B cell (primary cell): ENCODE measurements at regions not wholly inside any gene's neighbourhood (a gene's known extent, or its start where the extent isn't known, plus 50 kb on each side); places are given as distances from the start of the nearest gene placed in this dataset.

ENCODE experiments used
- ATAC-seq: fragments of 200-7000 bp; cut with Tn5 transposase; one replicate; pipeline ENCODE4 v1.10.0; 2021; ENCODE audit warnings: low read depth, mild to moderate bottlenecking, moderate number of reproducible peaks, moderate library complexity
- CTCF ChIA-PET: fragments of 350-600 bp; sonication (Branson Sonifier 250); formaldehyde crosslinking; loops from one replicate; lab custom pipeline; 2021; ENCODE audit warnings: antibody characterized with exemption, inconsistent platforms; lab: Charles Lee
- POLR2A ChIA-PET: fragments of 350-600 bp; sonication (Branson Sonifier 250); formaldehyde crosslinking; loops from one replicate; lab custom pipeline; 2021; ENCODE audit warnings: antibody characterized with exemption; lab: Charles Lee
- DNase-seq: peaks from one replicate; pipeline ENCODE4 v3.0.0; 2013
- H2AFZ ChIP-seq: 2 replicates; pipeline ENCODE4 v1.6.1; 2012; ENCODE audit warnings: mild to moderate bottlenecking, low read depth, low read length; ENCODE audit not compliant: insufficient read depth, poor library complexity, severe bottlenecking
- H3K27ac ChIP-seq, 2 donors: 1 replicate in 1 of 2; 2 replicates in 1 of 2; pipeline ENCODE4 v1.5.1; 2012 to 2013; ENCODE audit warnings: low read length in 2 of 2, mild to moderate bottlenecking in 2 of 2, moderate library complexity in 1 of 2
- H3K27me3 ChIP-seq, 4 experiments: fragments of 200-600 bp in 1 of 4; sonication (generic) in 1 of 4; replicated peaks in 1 of 4; 1 replicate in 2 of 4; 2 replicates in 2 of 4; pipeline versions ENCODE4 v1.6.1 to v1.7.0; 2013 to 2016; ENCODE audit warnings: low read length in 3 of 4, mild to moderate bottlenecking in 2 of 4, mixed read lengths in 1 of 4, moderate library complexity in 1 of 4; ENCODE audit not compliant: insufficient read depth in 4 of 4, control insufficient read depth in 3 of 4; ENCODE audit errors: control extremely low read depth in 1 of 4
- H3K36me3 ChIP-seq, 2 experiments: replicated peaks in 1 of 2; 1 replicate in 1 of 2; 2 replicates in 1 of 2; pipeline versions ENCODE4 v1.6.1 to v1.7.1; 2013; ENCODE audit warnings: low read length in 1 of 2; ENCODE audit not compliant: insufficient read depth in 2 of 2, control insufficient read depth in 1 of 2; ENCODE audit errors: control extremely low read depth in 1 of 2, extremely low read depth in 1 of 2
- H3K4me1 ChIP-seq, 2 donors: fragments of 200-600 bp in 1 of 2; sonication (generic) in 1 of 2; 1 replicate in 1 of 2; 2 replicates in 1 of 2; pipeline versions ENCODE4 v1.5.1 to v1.6.1; 2013 to 2017; ENCODE audit warnings: low read length in 2 of 2; ENCODE audit not compliant: control insufficient read depth in 2 of 2, insufficient read depth in 2 of 2
- H3K4me2 ChIP-seq: replicated peaks from 2 replicates; pipeline ENCODE3; 2012; ENCODE audit warnings: mild to moderate bottlenecking, low read depth, low read length; ENCODE audit not compliant: poor library complexity, severe bottlenecking
- H3K4me3 ChIP-seq, 5 experiments: fragments of 200-600 bp in 1 of 5; sonication (generic) in 1 of 5; 1 replicate in 3 of 5; 2 replicates in 2 of 5; pipeline versions ENCODE4 v1.5.1 to v1.7.0; 2011 to 2016; ENCODE audit warnings: low read length in 4 of 5, mild to moderate bottlenecking in 4 of 5, low read depth in 2 of 5, control low read depth in 1 of 5, moderate library complexity in 1 of 5; ENCODE audit not compliant: insufficient read depth in 1 of 5; ENCODE audit errors: control extremely low read depth in 1 of 5, extremely low read depth in 1 of 5
- H3K79me2 ChIP-seq: fragments of 200-600 bp; sonication (generic); one replicate; pipeline ENCODE4 v1.6.0; 2016; ENCODE audit warnings: low read length; ENCODE audit not compliant: control insufficient read depth, insufficient read depth
- H3K9ac ChIP-seq: fragments of 200-600 bp; sonication (generic); 2 replicates; pipeline ENCODE4 v1.6.1; 2017; ENCODE audit warnings: mild to moderate bottlenecking, low read length, moderate library complexity
- H3K9me3 ChIP-seq, 3 donors: one replicate each; pipeline versions ENCODE4 v1.6.1 to v1.7.1; 2013; ENCODE audit warnings: low read length in 2 of 3; ENCODE audit not compliant: control insufficient read depth in 2 of 3, insufficient read depth in 1 of 3; ENCODE audit errors: control extremely low read depth in 1 of 3
- H4K20me1 ChIP-seq: 2 replicates; pipeline ENCODE4 v1.6.0; 2012; ENCODE audit warnings: mild to moderate bottlenecking, low read length; ENCODE audit not compliant: insufficient read depth, control insufficient read depth, poor library complexity, severe bottlenecking
- H3K27ac Mint-ChIP-seq: one replicate; pipeline ENCODE4 v1.8.0; 2021; ENCODE audit warnings: mixed read lengths
- H3K27me3 Mint-ChIP-seq: one replicate; pipeline ENCODE4 v1.8.0; 2021; ENCODE audit warnings: mixed read lengths
- H3K4me1 Mint-ChIP-seq: one replicate; pipeline ENCODE4 v1.8.0; 2021; ENCODE audit warnings: mixed read lengths
- H3K4me3 Mint-ChIP-seq: one replicate; pipeline ENCODE4 v1.8.0; 2021; ENCODE audit warnings: mixed read lengths
- H3K9me3 Mint-ChIP-seq: one replicate; pipeline ENCODE4 v1.8.0; 2022; ENCODE audit warnings: mixed read lengths; ENCODE audit not compliant: insufficient read depth
- EZH2 ChIP-seq: IDR thresholded peaks from 2 replicates; pipeline ENCODE4 v1.6.1; 2012; ENCODE audit warnings: borderline replicate concordance, low read depth, mild to moderate bottlenecking, moderate library complexity, low read length; ENCODE audit not compliant: insufficient read depth, poor library complexity, severe bottlenecking
- WGBS: methylation state at CpG from one replicate; pipeline ENCODE4 v1.1.5; 2013; ENCODE audit warnings: missing lambda C conversion rate; ENCODE audit not compliant: insufficient coverage; 5-methylcytosine and 5-hydroxymethylcytosine counted together
- intact Hi-C: fragments of 100-400 bp; cut with micrococcal nuclease; formaldehyde crosslinking; loops from one replicate; pipeline ENCODE4 v1.10.0; 2022
- TF ChIP-seq, protein P1 (sequence below): fragments of 200-600 bp; IDR thresholded peaks from one replicate; pipeline ENCODE4 v1.8.0; 2022; ENCODE audit warnings: antibody characterized with exemption, mild to moderate bottlenecking

DNA sequence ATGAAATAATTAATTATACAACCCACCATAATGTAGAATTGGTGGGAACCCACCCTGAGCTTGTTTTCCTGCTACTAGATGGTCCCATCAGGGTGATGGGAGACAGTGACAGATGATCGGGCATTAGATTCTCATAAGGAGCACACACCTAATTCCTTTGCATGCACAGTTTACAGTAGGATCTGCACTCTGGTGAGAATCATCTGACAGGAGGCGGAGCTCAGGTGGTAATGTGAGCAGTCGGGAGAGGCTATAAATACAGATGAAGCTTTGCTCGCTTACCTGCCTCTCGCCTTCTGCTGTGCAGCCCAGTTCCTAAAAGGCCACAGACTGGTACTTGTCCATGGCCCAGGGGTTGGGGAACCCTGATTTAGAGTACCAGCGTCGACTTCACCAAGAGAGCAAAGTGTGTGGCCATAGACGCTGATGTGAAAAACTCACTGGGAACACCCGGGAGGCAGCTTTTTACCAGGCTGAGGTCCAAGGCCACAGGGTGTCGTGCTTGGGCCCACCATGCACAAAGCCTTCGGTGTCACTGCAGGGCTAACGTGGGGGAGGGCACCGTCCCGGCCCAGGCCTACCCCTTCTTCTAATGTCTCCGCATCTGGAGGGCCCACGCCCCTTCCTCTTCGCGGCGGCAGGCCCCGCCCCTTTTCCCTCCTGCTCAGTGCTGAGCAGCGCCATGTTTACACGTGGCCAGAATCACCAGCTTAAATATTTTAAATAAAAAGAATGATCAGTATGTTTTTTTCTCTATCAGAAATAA lies 296.8 kb upstream of the HDAC4 start:
- peaks cover 4% of the 10 kb centered on the region for H3K27me3 Mint-ChIP-seq
- Histone ChIP-seq H3K36me3 (no peaks in the 10 kb centered on the region), H3K9me3 (peaks cover 0 to 4% (median 0%) of the 10 kb centered on the region in 3 donors), H3K79me2 (no peaks in the 10 kb centered on the region), H4K20me1 (no peaks in the 10 kb centered on the region), H3K4me1 (no peaks in the 10 kb centered on the region), H3K27ac (no peak overlapping the region), H3K4me2 (no peak overlapping the region), H3K27me3 (no peaks in the 10 kb centered on the region), H2AFZ (no peak overlapping the region), H3K4me3 (no peak overlapping the region), H3K9ac (no peak overlapping the region)
- WGBS: 94% methylated on average over 14 of the region's 22 CpGs
- no peaks in the 10 kb centered on the region for H3K4me1 Mint-ChIP-seq
- H3K9me3 Mint-ChIP-seq: no peaks in the 10 kb centered on the region
- POLR2A ChIA-PET: no interaction called here
- H3K4me3 Mint-ChIP-seq: no peak overlapping the region
- intact Hi-C loops: no loop called here
- no peak overlapping the region for H3K27ac Mint-ChIP-seq
- DNase-seq (no peak), ATAC-seq (no peak)
- CTCF ChIA-PET: no interaction called here
- no peak for TF ChIP-seq EZH2
- TF ChIP-seq, protein P1, sequence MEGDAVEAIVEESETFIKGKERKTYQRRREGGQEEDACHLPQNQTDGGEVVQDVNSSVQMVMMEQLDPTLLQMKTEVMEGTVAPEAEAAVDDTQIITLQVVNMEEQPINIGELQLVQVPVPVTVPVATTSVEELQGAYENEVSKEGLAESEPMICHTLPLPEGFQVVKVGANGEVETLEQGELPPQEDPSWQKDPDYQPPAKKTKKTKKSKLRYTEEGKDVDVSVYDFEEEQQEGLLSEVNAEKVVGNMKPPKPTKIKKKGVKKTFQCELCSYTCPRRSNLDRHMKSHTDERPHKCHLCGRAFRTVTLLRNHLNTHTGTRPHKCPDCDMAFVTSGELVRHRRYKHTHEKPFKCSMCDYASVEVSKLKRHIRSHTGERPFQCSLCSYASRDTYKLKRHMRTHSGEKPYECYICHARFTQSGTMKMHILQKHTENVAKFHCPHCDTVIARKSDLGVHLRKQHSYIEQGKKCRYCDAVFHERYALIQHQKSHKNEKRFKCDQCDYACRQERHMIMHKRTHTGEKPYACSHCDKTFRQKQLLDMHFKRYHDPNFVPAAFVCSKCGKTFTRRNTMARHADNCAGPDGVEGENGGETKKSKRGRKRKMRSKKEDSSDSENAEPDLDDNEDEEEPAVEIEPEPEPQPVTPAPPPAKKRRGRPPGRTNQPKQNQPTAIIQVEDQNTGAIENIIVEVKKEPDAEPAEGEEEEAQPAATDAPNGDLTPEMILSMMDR: no peak

DNA sequence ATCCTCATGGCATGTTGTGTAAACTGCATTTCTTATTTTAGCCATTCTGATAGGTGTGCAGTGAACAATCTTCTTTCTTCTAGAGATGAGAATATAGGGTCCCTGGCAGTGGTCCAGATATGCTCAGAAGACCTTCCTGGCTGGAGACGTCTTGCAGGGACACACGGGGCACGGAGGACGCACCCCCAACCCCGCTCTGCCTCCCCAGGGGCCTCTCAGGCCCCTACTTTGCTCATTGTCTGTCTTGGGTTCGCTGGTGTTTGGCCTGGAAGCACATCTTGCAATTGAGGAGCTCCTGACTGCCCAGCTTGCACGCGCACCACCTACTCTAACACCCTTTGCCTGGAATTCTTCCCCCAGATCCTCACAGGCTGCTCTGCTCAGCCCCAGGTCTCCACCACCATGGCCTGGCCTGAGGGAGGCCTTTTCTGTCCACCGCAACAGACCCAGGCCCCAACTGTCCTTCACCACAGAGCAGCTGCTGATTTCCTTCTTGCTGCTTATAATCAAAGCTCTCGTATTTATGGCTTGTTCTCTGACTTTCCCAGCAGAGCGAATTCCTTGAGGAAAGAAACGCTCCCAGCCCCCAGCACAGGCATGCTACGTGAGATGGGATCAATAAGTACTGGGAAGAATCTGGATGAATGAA lies 295.9 kb upstream of the HDAC4 start:
- Histone ChIP-seq H3K79me2 (no peaks in the 10 kb centered on the region), H3K9me3 (peaks cover 0 to 4% (median 0%) of the 10 kb centered on the region in 3 donors), H3K4me1 (no peaks in the 10 kb centered on the region), H3K36me3 (no peaks in the 10 kb centered on the region), H2AFZ (no peak overlapping the region), H3K27ac (no peak overlapping the region), H3K4me3 (no peak overlapping the region), H3K4me2 (no peak overlapping the region), H3K9ac (no peak overlapping the region), H4K20me1 (no peaks in the 10 kb centered on the region), H3K27me3 (no peaks in the 10 kb centered on the region)
- H3K4me1 Mint-ChIP-seq: no peaks in the 10 kb centered on the region
- no peaks in the 10 kb centered on the region for H3K9me3 Mint-ChIP-seq
- intact Hi-C loops: no loop called here
- ChIA-PET POLR2A (no interaction called here), CTCF (no interaction called here)
- H3K4me3 Mint-ChIP-seq: no peak overlapping the region
- H3K27ac Mint-ChIP-seq: no peak overlapping the region
- 84% methylated on average over 9 of the region's 13 CpGs for WGBS
- DNase-seq (no peak), ATAC-seq (no peak)
- H3K27me3 Mint-ChIP-seq: no peaks in the 10 kb centered on the region
- TF ChIP-seq, protein P1: no peak
- TF ChIP-seq EZH2: no peak
